ENCODE measurements at regions not wholly inside any gene's neighbourhood (a gene's known extent, or its start where the extent isn't known, plus 50 kb on each side); places are given as distances from the start of the nearest gene placed in this dataset.

- Histone ChIP-seq H3K27me3 (no peaks in the 10 kb centered on the region), H3K9me3 (replicated peaks in 1 of 3) (no peaks in the 10 kb centered on the region), H3K27ac (no peak overlapping the region), H3K4me3 (no peak overlapping the region), H3K36me3 (replicated peaks in 1 of 2) (no peaks in the 10 kb centered on the region), H3K4me1 (replicated peaks in 1 of 2) (peaks cover 19 to 25% of the 10 kb centered on the region in 2 donors)
- intact Hi-C loops (cut with DNase I) = no loop called here
- TF ChIP-seq POLR2A (IDR thresholded peaks at IDR 0.05) (no peak), CTCF (IDR thresholded peaks at IDR 0.05) (no peak)
- WGBS, 4 donors = 91 to 99% (median 95%) methylated on average over 3 of the region's 3 CpGs
- no peak for DNase-seq
Observed at GRCh38 chr6:139600343-139600742, 225.9 kb upstream of the CITED2 start.

- no peak overlapping the region for H3K4me3 ChIP-seq
- 26 to 30% (median 28%) methylated on average over 7 of the region's 7 CpGs for WGBS, 4 donors
- no peaks in the 10 kb centered on the region for H3K27me3 ChIP-seq
- peaks cover 19 to 25% of the 10 kb centered on the region in 2 donors for H3K4me1 ChIP-seq (replicated peaks in 1 of 2)
- H3K36me3 ChIP-seq (replicated peaks in 1 of 2) = no peaks in the 10 kb centered on the region
- peak in 1 of 2 donors; percentile 5 for TF ChIP-seq POLR2A (IDR thresholded peaks at IDR 0.05)
- TF ChIP-seq CTCF (IDR thresholded peaks at IDR 0.05) = no peak
- peak overlapping the region; percentile 44 to 76 (median 72) for H3K27ac ChIP-seq
- intact Hi-C loops (cut with DNase I) = no loop called here
- H3K9me3 ChIP-seq (replicated peaks in 1 of 3) = no peaks in the 10 kb centered on the region
- DNase-seq = peak; percentile 74 to 85 (median 81)
Observed at GRCh38 chr6:139597771-139598755, 223.6 kb upstream of the CITED2 start.

GRCh38 chr6:139597087-139597763 lies 222.8 kb upstream of the CITED2 start:
- intact Hi-C loops (cut with DNase I) = no loop called here
- H3K4me3 ChIP-seq = no peak overlapping the region
- no peak for DNase-seq
- H3K27me3 ChIP-seq = no peaks in the 10 kb centered on the region
- H3K4me1 ChIP-seq (replicated peaks in 1 of 2) = peaks cover 19 to 29% of the 10 kb centered on the region in 2 donors
- H3K9me3 ChIP-seq (replicated peaks in 1 of 3) = no peaks in the 10 kb centered on the region
- TF ChIP-seq CTCF (IDR thresholded peaks at IDR 0.05) = no peak
- no peak for TF ChIP-seq POLR2A (IDR thresholded peaks at IDR 0.05)
- no peaks in the 10 kb centered on the region for H3K36me3 ChIP-seq (replicated peaks in 1 of 2)
- peak overlapping the region; percentile 44 to 76 (median 72) for H3K27ac ChIP-seq
- 64 to 91% (median 74%) methylated on average over 1 of the region's 1 CpG for WGBS, 4 donors

- 92 to 97% (median 97%) methylated on average over 3 of the region's 3 CpGs for WGBS, 4 donors
- no peak for TF ChIP-seq POLR2A (IDR thresholded peaks at IDR 0.05)
- no peak for TF ChIP-seq CTCF (IDR thresholded peaks at IDR 0.05)
- peaks cover 24 to 44% of the 10 kb centered on the region in 2 donors for H3K4me1 ChIP-seq (replicated peaks in 1 of 2)
- H3K27ac ChIP-seq = no peak overlapping the region
- intact Hi-C loops (cut with DNase I) = no loop called here
- H3K27me3 ChIP-seq = no peaks in the 10 kb centered on the region
- H3K36me3 ChIP-seq (replicated peaks in 1 of 2) = no peaks in the 10 kb centered on the region
- no peak overlapping the region for H3K4me3 ChIP-seq
- no peak for DNase-seq
- no peaks in the 10 kb centered on the region for H3K9me3 ChIP-seq (replicated peaks in 1 of 3)
Observed at GRCh38 chr6:139595183-139595582, 220.7 kb upstream of the CITED2 start.
